ENCODE measurements at regions not wholly inside any gene's neighbourhood (a gene's known extent, or its start where the extent isn't known, plus 50 kb on each side); places are given as distances from the start of the nearest gene placed in this dataset.

DNA sequence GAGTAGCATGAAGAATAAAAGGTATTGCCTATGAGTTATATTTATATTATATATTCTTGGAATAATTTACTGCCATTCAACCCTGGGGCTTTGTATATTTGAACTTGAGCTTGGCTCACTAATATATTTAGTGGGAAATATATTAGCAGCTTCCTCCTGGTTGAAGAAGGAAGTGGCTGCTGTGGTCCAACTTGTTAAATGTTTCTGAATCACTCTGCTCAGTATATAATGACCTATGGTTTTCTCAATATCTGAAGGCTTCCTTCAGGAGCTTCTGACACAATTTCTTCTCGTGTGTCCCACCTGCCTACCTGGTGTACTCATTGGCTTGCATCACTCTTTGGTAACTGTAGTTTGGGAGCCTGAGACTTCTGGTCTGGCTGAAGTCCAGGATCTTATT, 646.4 kb downstream of the TBC1D4 start (continued):
- TF ChIP-seq REL (CRISPR knock-in tag; conservative IDR thresholded peaks at IDR 0.05) = no peak
- TF ChIP-seq HOMEZ (CRISPR knock-in tag; IDR thresholded peaks at IDR 0.05; ENCODE audit: low read depth) = no peak
- TF ChIP-seq GLI4 (CRISPR knock-in tag; IDR thresholded peaks at IDR 0.05; ENCODE audit: borderline replicate concordance) = no peak
- no peak for TF ChIP-seq SPEN (CRISPR knock-in tag; IDR thresholded peaks at IDR 0.05; ENCODE audit: low read depth)

DNA sequence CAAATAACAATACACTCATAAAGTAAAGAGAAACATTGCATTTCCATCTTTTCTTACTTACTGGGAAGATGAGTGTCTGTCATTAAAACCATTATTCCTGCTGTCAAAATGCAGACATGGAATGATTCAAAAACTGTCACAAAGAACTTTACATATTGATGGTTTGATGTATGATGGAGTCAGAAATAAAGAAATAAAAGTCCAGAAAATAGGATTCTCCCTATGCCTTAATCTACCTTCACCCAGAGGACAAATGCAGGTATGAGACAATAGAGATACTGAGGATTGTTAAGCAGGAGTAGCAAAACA, 656.1 kb downstream of the TBC1D4 start:
- Histone ChIP-seq H3K4me2 (ENCODE audit: low read depth, low read length) (no peak overlapping the region), H3K27me3 (ENCODE audit: control insufficient read depth in 1 of 2, insufficient read depth in 2 of 2, low read length in 2 of 2) (no peaks in the 10 kb centered on the region), H3K27ac (ENCODE audit: extremely low read length, insufficient read depth, low read length) (no peak overlapping the region), H3K36me3 (replicated peaks in 1 of 2; ENCODE audit: control insufficient read depth in 1 of 2, insufficient read depth in 2 of 2, low read length in 2 of 2) (no peaks in the 10 kb centered on the region), H3K9ac (ENCODE audit: insufficient read depth, low read depth, low read length) (no peak overlapping the region), H3K79me2 (ENCODE audit: insufficient read depth, low read length) (no peaks in the 10 kb centered on the region), H3K4me3 (replicated peaks in 1 of 3; ENCODE audit: insufficient read depth in 1 of 3, low read depth in 2 of 3, low read length in 3 of 3) (no peak overlapping the region), H4K20me1 (ENCODE audit: insufficient read depth, low read length) (no peaks in the 10 kb centered on the region), H3K4me1 (ENCODE audit: insufficient read depth, low read length) (no peaks in the 10 kb centered on the region), H3K9me3 (ENCODE audit: low read length) (no peaks in the 10 kb centered on the region), H2AFZ (ENCODE audit: low read length) (no peak overlapping the region)
- TF ChIP-seq ZNF512 (CRISPR knock-in tag; IDR thresholded peaks at IDR 0.05) = no peak
- no peak for TF ChIP-seq TERF1 (CRISPR knock-in tag; IDR thresholded peaks at IDR 0.05)
- TF ChIP-seq ASH2L (IDR thresholded peaks at IDR 0.05; ENCODE audit: insufficient read length, low read depth, low read length) = no peak
- TF ChIP-seq MNT (IDR thresholded peaks at IDR 0.05) = no peak
- TF ChIP-seq GATA4 (IDR thresholded peaks at IDR 0.05; ENCODE audit: borderline replicate concordance, low read depth) = no peak
- TF ChIP-seq, protein P1, sequence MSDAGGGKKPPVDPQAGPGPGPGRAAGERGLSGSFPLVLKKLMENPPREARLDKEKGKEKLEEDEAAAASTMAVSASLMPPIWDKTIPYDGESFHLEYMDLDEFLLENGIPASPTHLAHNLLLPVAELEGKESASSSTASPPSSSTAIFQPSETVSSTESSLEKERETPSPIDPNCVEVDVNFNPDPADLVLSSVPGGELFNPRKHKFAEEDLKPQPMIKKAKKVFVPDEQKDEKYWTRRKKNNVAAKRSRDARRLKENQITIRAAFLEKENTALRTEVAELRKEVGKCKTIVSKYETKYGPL (CRISPR knock-in tag; IDR thresholded peaks at IDR 0.05) = no peak
- TF ChIP-seq ZNF180 (CRISPR knock-in tag; IDR thresholded peaks at IDR 0.05; ENCODE audit: borderline replicate concordance, low read depth) = no peak
- no peak for TF ChIP-seq ZNF563 (CRISPR knock-in tag; IDR thresholded peaks at IDR 0.05)
- TF ChIP-seq, protein P2, sequence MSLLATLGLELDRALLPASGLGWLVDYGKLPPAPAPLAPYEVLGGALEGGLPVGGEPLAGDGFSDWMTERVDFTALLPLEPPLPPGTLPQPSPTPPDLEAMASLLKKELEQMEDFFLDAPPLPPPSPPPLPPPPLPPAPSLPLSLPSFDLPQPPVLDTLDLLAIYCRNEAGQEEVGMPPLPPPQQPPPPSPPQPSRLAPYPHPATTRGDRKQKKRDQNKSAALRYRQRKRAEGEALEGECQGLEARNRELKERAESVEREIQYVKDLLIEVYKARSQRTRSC (CRISPR knock-in tag; IDR thresholded peaks at IDR 0.05; ENCODE audit: low read depth) = no peak
- no peak for TF ChIP-seq SRSF1 (optimal IDR thresholded peaks at IDR 0.05; ENCODE audit: low read depth, low read length)
- no peak for DNase-seq (ENCODE audit: low spot score)
- in situ Hi-C loops (cut with HindIII; ENCODE audit: extremely low pct_ligation_motif_present, low pct_unique_long_range_greater_than_20kb) (no loop called here), intact Hi-C loops (cut with micrococcal nuclease; ENCODE audit: unreplicated experiment) (no loop called here)
- no TSS peak for BruUV-seq (replicated peaks)
- POLR2A ChIA-PET = no interaction called here
- FAIRE-seq = no peak
- ATAC-seq = no peak
- CTCF ChIA-PET (ENCODE audit: low intra/inter-chr PET ratio, low total read pairs) = no interaction called here
